ENCODE measurements at regions not wholly inside any gene's neighbourhood (a gene's known extent, or its start where the extent isn't known, plus 50 kb on each side); places are given as distances from the start of the nearest gene placed in this dataset.

GRCh38 chr4:180541678-180542077 is 1701.5 kb upstream of the TENM3 start:
- DNase-seq (ENCODE audit: low read depth): no peak
- in situ Hi-C loops (cut with HindIII; ENCODE audit: low sequenced_read_pairs): no loop called here
- TF ChIP-seq CTCF (IDR thresholded peaks at IDR 0.05; ENCODE audit: low read depth, low read length, missing control alignments): no peak
- H3K4me3 ChIP-seq (ENCODE audit: low read depth, low read length): no peak overlapping the region

GRCh38 chr4:180542445-180543100 is 1700.6 kb upstream of the TENM3 start:
- no peak overlapping the region for H3K4me3 ChIP-seq (ENCODE audit: low read depth, low read length)
- no peak for TF ChIP-seq CTCF (IDR thresholded peaks at IDR 0.05; ENCODE audit: low read depth, low read length, missing control alignments)
- peak; percentile 98 for DNase-seq (ENCODE audit: low read depth)
- in situ Hi-C loops (cut with HindIII; ENCODE audit: low sequenced_read_pairs): no loop called here

GRCh38 chr4:180550106-180550505 is 1693.1 kb upstream of the TENM3 start:
- no peak for DNase-seq (ENCODE audit: low read depth)
- in situ Hi-C loops (cut with HindIII; ENCODE audit: low sequenced_read_pairs): no loop called here
- H3K4me3 ChIP-seq (ENCODE audit: low read depth, low read length): no peak overlapping the region
- TF ChIP-seq CTCF (IDR thresholded peaks at IDR 0.05; ENCODE audit: low read depth, low read length, missing control alignments): no peak

GRCh38 chr4:180557348-180557747 is 1685.9 kb upstream of the TENM3 start:
- in situ Hi-C loops (cut with HindIII; ENCODE audit: low sequenced_read_pairs): no loop called here
- no peak for DNase-seq (ENCODE audit: low read depth)
- TF ChIP-seq CTCF (IDR thresholded peaks at IDR 0.05; ENCODE audit: low read depth, low read length, missing control alignments): no peak
- no peak overlapping the region for H3K4me3 ChIP-seq (ENCODE audit: low read depth, low read length)

GRCh38 chr4:180557950-180558349 is 1685.3 kb upstream of the TENM3 start:
- H3K4me3 ChIP-seq (ENCODE audit: low read depth, low read length): no peak overlapping the region
- no peak for TF ChIP-seq CTCF (IDR thresholded peaks at IDR 0.05; ENCODE audit: low read depth, low read length, missing control alignments)
- DNase-seq (ENCODE audit: low read depth): no peak
- in situ Hi-C loops (cut with HindIII; ENCODE audit: low sequenced_read_pairs): no loop called here

GRCh38 chr4:180558427-180558826 is 1684.8 kb upstream of the TENM3 start:
- DNase-seq (ENCODE audit: low read depth): no peak
- no peak overlapping the region for H3K4me3 ChIP-seq (ENCODE audit: low read depth, low read length)
- in situ Hi-C loops (cut with HindIII; ENCODE audit: low sequenced_read_pairs): no loop called here
- TF ChIP-seq CTCF (IDR thresholded peaks at IDR 0.05; ENCODE audit: low read depth, low read length, missing control alignments): no peak

Data from astrocyte of the cerebellum (primary cell).